ENCODE measurements at regions not wholly inside any gene's neighbourhood (a gene's known extent, or its start where the extent isn't known, plus 50 kb on each side); places are given as distances from the start of the nearest gene placed in this dataset.
"Not testable (repeated sequence)": the region's sequence is repeated elsewhere in the genome, so short reads cannot be mapped to it uniquely, and the experiment has no call there.

GRCh38 chr6:14775528-14775927 lies 470.3 kb upstream of the JARID2 start:
- H3K9me3 ChIP-seq (ENCODE audit: low read depth): no peaks in the 10 kb centered on the region
- H2AFZ ChIP-seq: no peak overlapping the region
- no peaks in the 10 kb centered on the region for H3K36me3 ChIP-seq (replicated peaks; ENCODE audit: insufficient read depth, low read depth)
- H3K9me2 ChIP-seq (replicated peaks; ENCODE audit: insufficient read depth): no peaks in the 10 kb centered on the region
- no peak overlapping the region for H3K4me3 ChIP-seq
- no peaks in the 10 kb centered on the region for H4K20me1 ChIP-seq (ENCODE audit: insufficient read depth, poor library complexity, severe bottlenecking)
- H3K27ac ChIP-seq: no peak overlapping the region
- TF ChIP-seq EZH2 (IDR thresholded peaks at IDR 0.05; ENCODE audit: borderline replicate concordance) (no peak), EZH2phosphoT487 (IDR thresholded peaks at IDR 0.05; ENCODE audit: low read depth, severe bottlenecking, unreplicated experiment) (no peak), CTCF (IDR thresholded peaks at IDR 0.05; ENCODE audit: poor library complexity) (no peak)
- H3K27me3 ChIP-seq: no peaks in the 10 kb centered on the region
- no peak overlapping the region for H3K4me2 ChIP-seq
- 52% methylated on average over 1 of the region's 1 CpG for WGBS (ENCODE audit: low lambda C conversion rate, missing lambda C conversion rate)
- no peaks in the 10 kb centered on the region for H3K79me2 ChIP-seq
- no peak for DNase-seq (ENCODE audit: low spot score)
- no peaks in the 10 kb centered on the region for H3K4me1 ChIP-seq (ENCODE audit: insufficient read depth)

DNA sequence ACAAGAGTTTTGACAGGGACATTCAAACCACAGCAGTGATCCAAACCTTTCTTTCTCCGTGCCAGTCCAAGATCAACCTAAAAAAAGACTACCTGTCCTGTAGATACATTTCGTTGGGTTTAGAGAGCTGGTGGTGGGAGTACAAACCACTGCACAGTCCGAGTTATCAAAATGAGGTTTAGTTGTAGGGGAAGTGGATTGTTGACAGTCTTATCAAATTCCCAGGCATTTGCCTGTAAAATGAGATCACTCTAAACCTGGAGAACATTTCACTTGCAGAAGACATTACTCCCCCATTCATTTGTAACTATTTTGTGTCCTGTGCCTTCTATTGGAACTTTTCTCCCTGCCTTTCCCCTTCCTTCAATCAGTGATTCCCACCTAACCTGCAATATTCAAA lies 469.6 kb upstream of the JARID2 start:
- Histone ChIP-seq H3K9me2 (replicated peaks; ENCODE audit: insufficient read depth) (no peaks in the 10 kb centered on the region), H3K27ac (no peak overlapping the region), H3K4me1 (ENCODE audit: insufficient read depth) (no peaks in the 10 kb centered on the region), H2AFZ (no peak overlapping the region), H3K9me3 (ENCODE audit: low read depth) (no peaks in the 10 kb centered on the region), H4K20me1 (ENCODE audit: insufficient read depth, poor library complexity, severe bottlenecking) (no peaks in the 10 kb centered on the region), H3K36me3 (replicated peaks; ENCODE audit: insufficient read depth, low read depth) (no peaks in the 10 kb centered on the region), H3K79me2 (no peaks in the 10 kb centered on the region), H3K27me3 (no peaks in the 10 kb centered on the region), H3K4me2 (no peak overlapping the region), H3K4me3 (no peak overlapping the region)
- 73% methylated on average over 3 of the region's 3 CpGs for WGBS (ENCODE audit: low lambda C conversion rate, missing lambda C conversion rate)
- DNase-seq (ENCODE audit: low spot score): no peak
- no peak for TF ChIP-seq EZH2phosphoT487 (IDR thresholded peaks at IDR 0.05; ENCODE audit: low read depth, severe bottlenecking, unreplicated experiment)
- TF ChIP-seq EZH2 (IDR thresholded peaks at IDR 0.05; ENCODE audit: borderline replicate concordance): no peak
- no peak for TF ChIP-seq CTCF (IDR thresholded peaks at IDR 0.05; ENCODE audit: poor library complexity)

DNA sequence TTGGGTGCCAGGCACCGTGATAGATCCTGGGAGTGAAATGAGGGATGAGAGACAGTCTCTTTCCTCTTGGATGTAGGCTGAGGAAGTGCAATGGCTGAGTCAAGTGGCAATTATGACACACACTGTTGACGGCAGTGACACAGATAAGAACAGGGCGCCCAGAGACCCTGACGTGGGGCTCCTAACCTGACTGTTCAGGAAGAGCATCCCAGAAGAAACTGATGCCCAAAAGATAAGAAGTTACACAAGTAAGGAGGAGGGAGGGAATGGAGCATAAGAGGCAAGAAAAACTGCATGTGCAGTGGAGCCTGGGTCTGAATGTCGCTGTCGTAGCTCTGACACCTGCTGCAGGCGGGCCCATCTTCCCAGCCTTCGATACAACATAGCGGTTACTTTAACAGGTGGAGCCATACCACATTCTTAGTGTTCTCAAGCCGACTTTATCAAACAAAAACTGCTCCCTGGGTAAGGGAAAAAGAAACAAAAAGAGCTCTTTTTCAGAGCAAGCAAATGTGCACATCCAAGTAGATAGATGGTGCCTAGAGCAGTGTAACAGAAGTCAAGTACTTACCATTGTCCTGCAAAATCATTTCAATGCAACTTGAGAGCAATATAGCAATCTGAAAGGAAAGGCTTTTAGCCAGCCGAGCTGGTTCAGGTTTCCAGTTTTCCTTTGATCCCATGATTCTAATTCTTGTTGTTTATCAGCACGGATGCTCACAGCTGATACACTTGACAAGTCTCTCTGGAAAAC lies 463.9 kb upstream of the JARID2 start:
- no peaks in the 10 kb centered on the region for H3K9me2 ChIP-seq (replicated peaks; ENCODE audit: insufficient read depth)
- H4K20me1 ChIP-seq (ENCODE audit: insufficient read depth, poor library complexity, severe bottlenecking): no peaks in the 10 kb centered on the region
- H2AFZ ChIP-seq: no peak overlapping the region
- H3K4me2 ChIP-seq: no peak overlapping the region
- no peaks in the 10 kb centered on the region for H3K27me3 ChIP-seq
- peaks cover 6% of the 10 kb centered on the region for H3K4me1 ChIP-seq (ENCODE audit: insufficient read depth)
- DNase-seq (ENCODE audit: low spot score): no peak
- no peaks in the 10 kb centered on the region for H3K9me3 ChIP-seq (ENCODE audit: low read depth)
- no peaks in the 10 kb centered on the region for H3K36me3 ChIP-seq (replicated peaks; ENCODE audit: insufficient read depth, low read depth)
- TF ChIP-seq EZH2 (IDR thresholded peaks at IDR 0.05; ENCODE audit: borderline replicate concordance) (no peak), CTCF (IDR thresholded peaks at IDR 0.05; ENCODE audit: poor library complexity) (no peak), EZH2phosphoT487 (IDR thresholded peaks at IDR 0.05; ENCODE audit: low read depth, severe bottlenecking, unreplicated experiment) (no peak)
- H3K79me2 ChIP-seq: no peaks in the 10 kb centered on the region
- 79% methylated on average over 12 of the region's 12 CpGs for WGBS (ENCODE audit: low lambda C conversion rate, missing lambda C conversion rate)
- no peak overlapping the region for H3K27ac ChIP-seq
- H3K4me3 ChIP-seq: no peak overlapping the region

DNA sequence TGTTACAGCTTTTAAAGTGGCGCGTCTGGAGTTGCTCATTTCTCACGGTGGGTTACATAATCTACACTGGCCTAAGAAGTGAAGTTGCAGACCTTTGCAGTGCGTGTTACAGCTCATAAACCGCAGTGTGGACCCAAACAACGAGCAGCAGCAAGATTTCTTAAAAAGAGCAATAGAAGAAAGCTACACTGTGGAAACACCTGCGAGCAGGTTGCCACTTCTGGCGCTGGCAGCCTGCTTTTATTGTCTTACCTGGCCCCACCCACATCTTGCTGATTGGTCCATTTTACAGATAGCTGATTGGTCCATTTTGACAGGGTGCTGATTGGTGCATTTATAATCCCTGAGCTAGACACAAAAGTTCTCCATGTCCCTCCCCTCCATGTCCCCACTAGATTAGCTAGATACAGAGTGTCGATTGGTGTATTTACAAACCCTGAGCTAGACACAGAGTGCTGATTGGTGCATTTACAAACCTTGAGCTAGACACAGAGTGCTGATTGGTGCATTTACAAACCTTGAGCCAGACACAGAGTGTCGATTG lies 462.9 kb upstream of the JARID2 start:
- not testable (repeated sequence) for DNase-seq (ENCODE audit: low spot score); H3K27ac ChIP-seq; H3K27me3 ChIP-seq; H3K4me2 ChIP-seq; H2AFZ ChIP-seq; H3K36me3 ChIP-seq (replicated peaks; ENCODE audit: insufficient read depth, low read depth); H3K9me2 ChIP-seq (replicated peaks; ENCODE audit: insufficient read depth); H3K9me3 ChIP-seq (ENCODE audit: low read depth); H4K20me1 ChIP-seq (ENCODE audit: insufficient read depth, poor library complexity, severe bottlenecking); H3K4me1 ChIP-seq (ENCODE audit: insufficient read depth); H3K79me2 ChIP-seq; H3K4me3 ChIP-seq
- WGBS (ENCODE audit: low lambda C conversion rate, missing lambda C conversion rate): 95% methylated on average over 10 of the region's 10 CpGs
